ENCODE measurements at regions not wholly inside any gene's neighbourhood (a gene's known extent, or its start where the extent isn't known, plus 50 kb on each side); places are given as distances from the start of the nearest gene placed in this dataset.

GRCh38 chr5:17354265-17354664, 136.8 kb downstream of the BASP1 start:
- Histone ChIP-seq H3K9me3 (ENCODE audit: control extremely low read depth in 1 of 3, control insufficient read depth in 2 of 3, insufficient read depth in 1 of 3, low read length in 2 of 3) (peaks cover 0 to 12% (median 12%) of the 10 kb centered on the region in 3 donors), H4K20me1 (ENCODE audit: control insufficient read depth, insufficient read depth, low read length, poor library complexity, severe bottlenecking) (no peaks in the 10 kb centered on the region), H3K4me3 (ENCODE audit: control extremely low read depth in 1 of 5, extremely low read depth in 1 of 5, insufficient read depth in 1 of 5, low read depth in 2 of 5, low read length in 4 of 5) (no peak overlapping the region), H2AFZ (ENCODE audit: insufficient read depth, low read depth, low read length, poor library complexity, severe bottlenecking) (no peak overlapping the region), H3K79me2 (ENCODE audit: control insufficient read depth, insufficient read depth, low read length) (no peaks in the 10 kb centered on the region), H3K4me2 (replicated peaks; ENCODE audit: low read depth, low read length, poor library complexity, severe bottlenecking) (no peak overlapping the region), H3K9ac (ENCODE audit: low read length) (no peak overlapping the region), H3K27ac (ENCODE audit: low read length in 2 of 2) (no peak overlapping the region), H3K27me3 (replicated peaks in 1 of 4; ENCODE audit: control extremely low read depth in 1 of 4, control insufficient read depth in 3 of 4, insufficient read depth in 4 of 4, low read length in 3 of 4) (no peaks in the 10 kb centered on the region), H3K4me1 (ENCODE audit: control insufficient read depth in 2 of 2, insufficient read depth in 2 of 2, low read length in 2 of 2) (peaks cover 9 to 10% of the 10 kb centered on the region in 2 donors), H3K36me3 (replicated peaks in 1 of 2; ENCODE audit: control extremely low read depth in 1 of 2, control insufficient read depth in 1 of 2, extremely low read depth in 1 of 2, insufficient read depth in 2 of 2, low read length in 1 of 2) (no peaks in the 10 kb centered on the region)
- ATAC-seq (ENCODE audit: low read depth) = no peak
- Mint-ChIP-seq H3K4me1 (peaks cover 16% of the 10 kb centered on the region), H3K9me3 (ENCODE audit: insufficient read depth) (peaks cover 4% of the 10 kb centered on the region), H3K27me3 (no peaks in the 10 kb centered on the region), H3K4me3 (no peak overlapping the region), H3K27ac (no peak overlapping the region)
- no peak for DNase-seq
- WGBS (ENCODE audit: insufficient coverage) = 99% methylated on average over 23 of the region's 32 CpGs
- TF ChIP-seq EZH2 (IDR thresholded peaks at IDR 0.05; ENCODE audit: borderline replicate concordance, insufficient read depth, low read depth, low read length, poor library complexity, severe bottlenecking) (no peak), CTCF (IDR thresholded peaks at IDR 0.05) (no peak)
- ChIA-PET CTCF (no interaction called here), POLR2A (no interaction called here)
- intact Hi-C loops (cut with micrococcal nuclease) = no loop called here

GRCh38 chr5:17355586-17356346, 138.3 kb downstream of the BASP1 start:
- Mint-ChIP-seq H3K4me3 (peak overlapping the region; percentile 43), H3K27me3 (no peaks in the 10 kb centered on the region), H3K9me3 (ENCODE audit: insufficient read depth) (peaks cover 6% of the 10 kb centered on the region), H3K27ac (peak overlapping the region; percentile 77), H3K4me1 (peaks cover 16% of the 10 kb centered on the region)
- Histone ChIP-seq H2AFZ (ENCODE audit: insufficient read depth, low read depth, low read length, poor library complexity, severe bottlenecking) (no peak overlapping the region), H3K4me3 (ENCODE audit: control extremely low read depth in 1 of 5, extremely low read depth in 1 of 5, insufficient read depth in 1 of 5, low read depth in 2 of 5, low read length in 4 of 5) (no peak overlapping the region), H3K27ac (ENCODE audit: low read length in 2 of 2) (no peak overlapping the region), H4K20me1 (ENCODE audit: control insufficient read depth, insufficient read depth, low read length, poor library complexity, severe bottlenecking) (no peaks in the 10 kb centered on the region), H3K4me1 (ENCODE audit: control insufficient read depth in 2 of 2, insufficient read depth in 2 of 2, low read length in 2 of 2) (peaks cover 9 to 10% of the 10 kb centered on the region in 2 donors), H3K79me2 (ENCODE audit: control insufficient read depth, insufficient read depth, low read length) (no peaks in the 10 kb centered on the region), H3K9ac (ENCODE audit: low read length) (no peak overlapping the region), H3K9me3 (ENCODE audit: control extremely low read depth in 1 of 3, control insufficient read depth in 2 of 3, insufficient read depth in 1 of 3, low read length in 2 of 3) (peaks cover 0 to 12% (median 12%) of the 10 kb centered on the region in 3 donors), H3K27me3 (replicated peaks in 1 of 4; ENCODE audit: control extremely low read depth in 1 of 4, control insufficient read depth in 3 of 4, insufficient read depth in 4 of 4, low read length in 3 of 4) (no peaks in the 10 kb centered on the region), H3K4me2 (replicated peaks; ENCODE audit: low read depth, low read length, poor library complexity, severe bottlenecking) (no peak overlapping the region), H3K36me3 (replicated peaks in 1 of 2; ENCODE audit: control extremely low read depth in 1 of 2, control insufficient read depth in 1 of 2, extremely low read depth in 1 of 2, insufficient read depth in 2 of 2, low read length in 1 of 2) (no peaks in the 10 kb centered on the region)
- no CpG with 5 or more reads among the region's 3 CpGs for WGBS (ENCODE audit: insufficient coverage)
- POLR2A ChIA-PET = interaction anchor here (0.7 to 1.1 kb wide), 2 partner anchors 81 to 140 kb away, joined by 4 to 10 read pairs; no protein-coding TSS in a partner anchor
- CTCF ChIA-PET = interaction anchor here (0.8 to 1.3 kb wide), 3 partner anchors 9 to 16 kb away, joined by 3 to 4 read pairs (median 3); no protein-coding TSS in a partner anchor
- DNase-seq (peak; percentile 49), ATAC-seq (ENCODE audit: low read depth) (peak; percentile 70)
- no peak for TF ChIP-seq CTCF (IDR thresholded peaks at IDR 0.05)
- TF ChIP-seq EZH2 (IDR thresholded peaks at IDR 0.05; ENCODE audit: borderline replicate concordance, insufficient read depth, low read depth, low read length, poor library complexity, severe bottlenecking) = no peak
- intact Hi-C loops (cut with micrococcal nuclease) = loop anchor here (5.0 kb wide), 1 partner anchor 38 kb away; no protein-coding TSS in a partner anchor

Data from B cell (primary cell).